ENCODE measurements at regions not wholly inside any gene's neighbourhood (a gene's known extent, or its start where the extent isn't known, plus 50 kb on each side); places are given as distances from the start of the nearest gene placed in this dataset.

DNA sequence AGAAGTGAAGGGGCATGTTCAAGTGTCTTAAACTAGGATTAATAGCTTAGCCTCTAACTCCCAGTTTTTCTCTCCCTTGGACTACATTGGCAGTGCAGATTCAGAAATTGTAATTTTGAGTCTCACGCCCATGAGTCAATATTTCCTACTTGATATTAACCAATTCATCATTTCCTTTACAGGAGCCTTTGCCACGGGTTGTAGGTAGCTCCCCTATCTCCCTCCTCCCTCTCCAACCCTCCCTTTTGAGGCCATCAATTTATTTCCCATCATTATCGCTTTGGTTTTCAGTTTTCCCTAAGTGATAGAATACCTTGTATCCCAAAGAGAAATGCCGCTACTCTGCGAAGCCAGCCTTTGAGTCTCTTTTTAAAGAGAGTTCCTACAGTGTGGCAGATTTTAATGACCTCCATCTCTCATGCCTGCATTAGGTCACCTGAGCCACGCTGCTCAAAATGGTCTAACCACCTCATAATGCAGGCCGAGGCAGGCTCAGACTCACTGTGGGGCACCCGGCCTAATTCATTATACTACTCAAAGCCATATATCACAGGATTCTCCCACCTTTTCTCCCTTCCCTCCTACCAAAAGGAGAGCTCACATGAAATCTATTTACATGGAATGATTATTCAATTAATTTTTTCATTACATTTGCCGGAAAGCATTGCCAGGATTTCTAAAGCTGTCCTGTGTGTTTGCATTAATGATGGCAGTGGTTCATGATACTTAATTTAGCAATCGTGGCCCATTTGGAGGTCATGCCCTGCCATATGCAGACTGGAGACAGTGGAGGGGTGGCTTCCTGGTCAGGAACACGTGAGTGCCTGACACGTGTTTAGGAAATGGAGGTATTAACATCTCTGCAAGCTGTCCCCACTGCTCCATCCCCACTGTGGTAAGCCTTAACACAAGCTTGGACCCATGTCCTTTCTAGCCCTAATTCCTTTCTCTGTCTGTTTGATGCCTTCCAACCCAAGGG is 448.2 kb upstream of the AUTS2 start:
- Histone ChIP-seq H3K4me1 (no peaks in the 10 kb centered on the region), H3K9me3 (no peaks in the 10 kb centered on the region), H3K27me3 (no peaks in the 10 kb centered on the region), H3K36me3 (no peaks in the 10 kb centered on the region), H3K4me3 (no peak overlapping the region), H3K27ac (no peak overlapping the region)
- DNase-seq (ENCODE audit: low spot score): no peak
- TF ChIP-seq, protein P1, sequence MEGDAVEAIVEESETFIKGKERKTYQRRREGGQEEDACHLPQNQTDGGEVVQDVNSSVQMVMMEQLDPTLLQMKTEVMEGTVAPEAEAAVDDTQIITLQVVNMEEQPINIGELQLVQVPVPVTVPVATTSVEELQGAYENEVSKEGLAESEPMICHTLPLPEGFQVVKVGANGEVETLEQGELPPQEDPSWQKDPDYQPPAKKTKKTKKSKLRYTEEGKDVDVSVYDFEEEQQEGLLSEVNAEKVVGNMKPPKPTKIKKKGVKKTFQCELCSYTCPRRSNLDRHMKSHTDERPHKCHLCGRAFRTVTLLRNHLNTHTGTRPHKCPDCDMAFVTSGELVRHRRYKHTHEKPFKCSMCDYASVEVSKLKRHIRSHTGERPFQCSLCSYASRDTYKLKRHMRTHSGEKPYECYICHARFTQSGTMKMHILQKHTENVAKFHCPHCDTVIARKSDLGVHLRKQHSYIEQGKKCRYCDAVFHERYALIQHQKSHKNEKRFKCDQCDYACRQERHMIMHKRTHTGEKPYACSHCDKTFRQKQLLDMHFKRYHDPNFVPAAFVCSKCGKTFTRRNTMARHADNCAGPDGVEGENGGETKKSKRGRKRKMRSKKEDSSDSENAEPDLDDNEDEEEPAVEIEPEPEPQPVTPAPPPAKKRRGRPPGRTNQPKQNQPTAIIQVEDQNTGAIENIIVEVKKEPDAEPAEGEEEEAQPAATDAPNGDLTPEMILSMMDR (IDR thresholded peaks at IDR 0.05): no peak

DNA sequence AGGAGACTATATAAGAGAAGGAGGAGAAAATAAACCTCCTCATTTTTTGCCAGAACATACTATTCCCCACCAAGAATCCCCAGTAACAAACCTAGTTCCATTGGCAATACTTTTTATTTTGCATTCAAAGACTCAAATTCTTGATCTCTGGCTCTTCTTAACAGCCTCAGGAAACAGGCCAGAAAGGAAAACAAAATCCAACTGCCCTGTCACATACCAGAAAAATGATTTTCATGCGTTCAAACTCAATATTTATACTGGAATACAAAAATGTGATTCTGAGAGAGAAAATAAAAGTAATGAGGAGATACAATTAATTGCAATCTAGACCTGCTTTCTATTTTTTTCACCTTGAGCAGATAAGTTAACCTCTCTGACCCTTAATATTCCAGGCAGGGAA is 435.9 kb upstream of the AUTS2 start:
- H3K4me3 ChIP-seq: no peak overlapping the region
- no peaks in the 10 kb centered on the region for H3K27me3 ChIP-seq
- no peak overlapping the region for H3K27ac ChIP-seq
- no peaks in the 10 kb centered on the region for H3K36me3 ChIP-seq
- peaks cover 0 to 6% of the 10 kb centered on the region in 2 donors for H3K4me1 ChIP-seq
- no peaks in the 10 kb centered on the region for H3K9me3 ChIP-seq
- DNase-seq (ENCODE audit: low spot score): no peak
- TF ChIP-seq, protein P1 (IDR thresholded peaks at IDR 0.05): no peak

DNA sequence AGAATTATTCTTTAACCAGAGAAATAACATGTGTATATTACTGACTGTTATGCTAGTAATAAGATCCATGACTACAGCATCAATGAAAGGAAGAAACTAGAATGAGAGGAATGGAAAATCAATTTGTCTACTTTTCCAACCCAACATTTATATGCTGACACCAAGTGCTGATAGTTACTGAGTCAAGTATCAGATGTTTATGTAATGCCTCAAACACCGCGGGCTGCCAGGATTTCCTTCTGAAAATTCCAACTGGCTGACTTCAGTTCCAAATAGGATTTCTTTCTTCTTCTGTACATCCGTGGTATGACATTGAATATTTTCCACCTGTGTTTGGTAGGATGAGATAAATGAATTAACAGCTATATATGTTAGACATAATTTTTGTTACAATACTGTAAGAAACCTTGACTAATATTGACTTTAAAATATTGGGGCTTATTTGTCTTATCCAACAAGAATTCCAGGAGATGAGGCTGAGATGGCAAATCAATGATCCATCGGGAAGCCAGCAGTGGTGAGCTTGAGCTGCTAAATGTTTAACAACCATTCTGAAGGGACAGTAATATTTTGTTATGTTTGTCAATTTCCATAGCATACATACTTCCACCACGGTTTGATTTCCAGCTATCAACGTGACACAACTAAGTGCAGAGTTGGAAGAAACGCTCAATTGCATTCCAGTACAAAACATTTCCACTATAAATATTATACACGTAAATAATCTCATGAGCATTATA is 435.2 kb upstream of the AUTS2 start:
- TF ChIP-seq, protein P1 (IDR thresholded peaks at IDR 0.05): no peak
- DNase-seq (ENCODE audit: low spot score): peak; percentile 38
- Histone ChIP-seq H3K27ac (no peak overlapping the region), H3K4me1 (peaks cover 0 to 6% of the 10 kb centered on the region in 2 donors), H3K9me3 (no peaks in the 10 kb centered on the region), H3K4me3 (no peak overlapping the region), H3K36me3 (no peaks in the 10 kb centered on the region), H3K27me3 (no peaks in the 10 kb centered on the region)

DNA sequence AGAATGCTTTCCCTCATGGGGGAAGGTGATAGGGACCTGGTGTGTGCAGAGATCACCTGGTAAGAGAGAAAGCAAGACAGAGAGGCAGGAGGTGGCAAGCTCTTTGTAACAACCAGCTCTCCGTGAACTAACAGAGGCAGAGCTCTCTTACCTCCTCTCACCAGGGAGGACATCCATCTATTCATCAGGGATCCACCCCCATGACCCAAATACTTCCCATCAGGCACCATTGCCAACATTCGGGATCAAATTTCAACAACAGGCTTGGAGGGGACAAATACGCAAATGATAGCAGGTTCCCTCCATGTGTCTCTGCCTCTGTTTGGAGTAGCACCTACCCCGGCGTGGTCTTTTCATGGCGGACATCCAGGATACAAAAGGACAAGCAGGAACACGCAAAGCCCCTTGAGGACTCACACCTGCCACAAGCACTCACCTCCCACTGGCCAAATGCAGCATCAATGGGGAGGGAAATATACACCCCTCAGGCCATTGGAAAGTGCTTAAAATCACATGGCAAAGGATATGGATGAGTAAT is 431.2 kb upstream of the AUTS2 start:
- TF ChIP-seq, protein P1 (IDR thresholded peaks at IDR 0.05): no peak
- no peak overlapping the region for H3K27ac ChIP-seq
- DNase-seq (ENCODE audit: low spot score): peak; percentile 38
- H3K4me3 ChIP-seq: no peak overlapping the region
- no peaks in the 10 kb centered on the region for H3K36me3 ChIP-seq
- no peaks in the 10 kb centered on the region for H3K27me3 ChIP-seq
- H3K4me1 ChIP-seq: peaks cover 0 to 6% of the 10 kb centered on the region in 2 donors
- no peaks in the 10 kb centered on the region for H3K9me3 ChIP-seq

DNA sequence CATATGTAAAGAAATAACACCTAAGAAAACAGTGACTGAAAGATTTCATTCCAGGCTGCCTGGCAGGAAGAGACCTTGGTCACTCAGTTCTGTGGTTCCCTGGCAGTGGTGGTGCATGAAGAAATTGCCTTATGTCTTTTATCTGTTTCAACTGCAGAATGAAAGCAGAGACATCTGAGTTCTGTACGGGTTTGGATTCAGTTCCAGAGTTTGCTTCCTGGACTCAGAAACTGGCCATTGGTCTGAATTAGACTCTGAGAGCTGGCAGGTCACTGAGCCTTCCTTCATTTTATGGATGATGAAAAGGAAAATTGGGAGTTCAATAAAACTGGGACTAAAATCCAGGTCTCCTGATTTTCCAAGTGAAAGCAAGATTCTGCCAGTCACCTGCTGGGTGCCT is 428.9 kb upstream of the AUTS2 start:
- no peak overlapping the region for H3K4me3 ChIP-seq
- no peaks in the 10 kb centered on the region for H3K9me3 ChIP-seq
- H3K4me1 ChIP-seq: no peaks in the 10 kb centered on the region
- TF ChIP-seq, protein P1 (IDR thresholded peaks at IDR 0.05): no peak
- peak; percentile 16 for DNase-seq (ENCODE audit: low spot score)
- H3K27me3 ChIP-seq: no peaks in the 10 kb centered on the region
- H3K36me3 ChIP-seq: no peaks in the 10 kb centered on the region
- H3K27ac ChIP-seq: no peak overlapping the region
